Fibroblast of skin of left biceps (primary cell): ENCODE measurements at regions not wholly inside any gene's neighbourhood (a gene's known extent, or its start where the extent isn't known, plus 50 kb on each side); places are given as distances from the start of the nearest gene placed in this dataset.

ENCODE experiments used
- DNase-seq, 2 experiments: peaks; one replicate each; pipeline ENCODE4 v3.0.0-alpha.2; 2013; ENCODE audit warnings: low read depth in 2 of 2

- no peak for DNase-seq
These were observed 73.5 kb upstream of the RUNX3 start for GRCh38 chr1:25003457-25004190.

GRCh38 chr1:25003000-25003399 lies 72.9 kb upstream of the RUNX3 start:
- no peak for DNase-seq

GRCh38 chr1:25001125-25001915 lies 71.2 kb upstream of the RUNX3 start:
- DNase-seq, result no peak

- no peak for DNase-seq
These were observed 69.8 kb upstream of the RUNX3 start for GRCh38 chr1:24999906-25000305.

- DNase-seq, result no peak
These were observed 69.3 kb upstream of the RUNX3 start for GRCh38 chr1:24999426-24999825.

GRCh38 chr1:24998563-24999245 lies 68.6 kb upstream of the RUNX3 start:
- no peak for DNase-seq

GRCh38 chr1:24996983-24997893 lies 67.2 kb upstream of the RUNX3 start:
- no peak for DNase-seq

GRCh38 chr1:24996456-24996855 lies 66.4 kb upstream of the RUNX3 start:
- DNase-seq, result no peak

GRCh38 chr1:24995661-24996060 lies 65.6 kb upstream of the RUNX3 start:
- no peak for DNase-seq

GRCh38 chr1:24995140-24995539 lies 65.1 kb upstream of the RUNX3 start:
- no peak for DNase-seq

GRCh38 chr1:24993871-24994580 lies 64.0 kb upstream of the RUNX3 start:
- no peak for DNase-seq

- DNase-seq, result no peak
These were observed 62.7 kb upstream of the RUNX3 start for GRCh38 chr1:24992761-24993211.

GRCh38 chr1:24992124-24992760 lies 62.2 kb upstream of the RUNX3 start:
- DNase-seq, result no peak

- DNase-seq, result no peak
These were observed 61.6 kb upstream of the RUNX3 start for GRCh38 chr1:24991697-24992096.

GRCh38 chr1:24990779-24991641 lies 60.9 kb upstream of the RUNX3 start:
- DNase-seq, result no peak

GRCh38 chr1:24990136-24990535 lies 60.1 kb upstream of the RUNX3 start:
- DNase-seq, result no peak

GRCh38 chr1:24989082-24989481 lies 59.0 kb upstream of the RUNX3 start:
- DNase-seq, result no peak

GRCh38 chr1:24988558-24988912 lies 58.5 kb upstream of the RUNX3 start:
- no peak for DNase-seq

GRCh38 chr1:24987875-24988557 lies 57.9 kb upstream of the RUNX3 start:
- no peak for DNase-seq
